ENCODE measurements at regions not wholly inside any gene's neighbourhood (a gene's known extent, or its start where the extent isn't known, plus 50 kb on each side); places are given as distances from the start of the nearest gene placed in this dataset.

- TF ChIP-seq EZH2 (IDR thresholded peaks at IDR 0.05; ENCODE audit: low read length, missing control alignments) (no peak), CTCF (conservative IDR thresholded peaks at IDR 0.05 in 1 of 2, IDR thresholded peaks at IDR 0.05 in 1 of 2; ENCODE audit: low read depth in 1 of 2, low read length in 2 of 2) (no peak)
These were observed 236.3 kb upstream of the ADAMTS3 start for GRCh38 chr4:72805284-72805683.
